Esophagus muscularis mucosa (tissue), 3 donors: ENCODE measurements at regions not wholly inside any gene's neighbourhood (a gene's known extent, or its start where the extent isn't known, plus 50 kb on each side); places are given as distances from the start of the nearest gene placed in this dataset.

Source experiments
- POLR2AphosphoS5 ChIP-seq, 2 donors: sonication (generic); formaldehyde crosslinking; IDR thresholded peaks; one replicate each; pipeline ENCODE4 v1.6.1; 2017; ENCODE audit warnings: antibody characterized with exemption in 2 of 2
- TF ChIP-seq, protein P1 (sequence below), 3 experiments: fragments of 200-600 bp in 2 of 3; fragments of 450-650 bp in 1 of 3; sonication (generic) in 2 of 3; IDR thresholded peaks; one replicate each; pipeline ENCODE4 v1.5.1; 2017 to 2019; ENCODE audit warnings: antibody characterized with exemption in 3 of 3, mild to moderate bottlenecking in 2 of 3, moderate library complexity in 1 of 3

DNA sequence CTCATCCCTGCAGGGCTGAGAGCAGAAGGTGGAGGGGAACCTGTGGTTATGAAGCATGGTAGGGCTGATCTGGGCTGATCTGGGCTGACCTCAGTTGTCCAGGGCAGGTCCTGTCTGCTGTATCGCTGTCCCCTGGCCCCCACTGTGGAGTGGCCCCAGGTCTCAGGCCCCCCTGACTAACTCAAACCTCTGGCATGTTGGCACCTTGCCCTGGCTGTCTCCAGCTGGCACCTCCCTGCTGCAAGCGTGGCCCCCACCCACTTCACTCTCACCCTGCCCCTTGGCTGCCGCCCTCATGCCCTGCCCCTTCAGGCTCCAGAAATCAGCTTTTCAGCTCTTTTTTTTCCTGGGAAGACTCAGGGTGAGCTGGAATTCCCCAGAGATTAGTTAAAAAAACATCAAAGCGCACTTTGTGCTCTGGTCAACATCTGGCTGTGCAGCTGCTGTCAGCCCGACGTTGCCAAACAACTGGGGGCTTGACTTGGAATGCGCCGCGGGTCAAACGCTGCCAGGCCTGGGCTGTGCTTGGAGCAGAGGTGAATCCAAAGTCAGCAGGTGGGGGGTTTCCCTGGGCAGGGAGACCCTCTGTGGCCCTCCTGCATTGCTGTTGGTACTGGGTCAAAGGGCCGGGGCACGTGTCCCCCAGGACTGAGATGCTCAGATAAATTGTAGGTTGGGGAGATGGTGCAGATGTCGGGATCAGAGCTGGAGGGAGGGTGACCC is 173.8 kb upstream of the HDAC4 start:
- TF ChIP-seq, protein P1, sequence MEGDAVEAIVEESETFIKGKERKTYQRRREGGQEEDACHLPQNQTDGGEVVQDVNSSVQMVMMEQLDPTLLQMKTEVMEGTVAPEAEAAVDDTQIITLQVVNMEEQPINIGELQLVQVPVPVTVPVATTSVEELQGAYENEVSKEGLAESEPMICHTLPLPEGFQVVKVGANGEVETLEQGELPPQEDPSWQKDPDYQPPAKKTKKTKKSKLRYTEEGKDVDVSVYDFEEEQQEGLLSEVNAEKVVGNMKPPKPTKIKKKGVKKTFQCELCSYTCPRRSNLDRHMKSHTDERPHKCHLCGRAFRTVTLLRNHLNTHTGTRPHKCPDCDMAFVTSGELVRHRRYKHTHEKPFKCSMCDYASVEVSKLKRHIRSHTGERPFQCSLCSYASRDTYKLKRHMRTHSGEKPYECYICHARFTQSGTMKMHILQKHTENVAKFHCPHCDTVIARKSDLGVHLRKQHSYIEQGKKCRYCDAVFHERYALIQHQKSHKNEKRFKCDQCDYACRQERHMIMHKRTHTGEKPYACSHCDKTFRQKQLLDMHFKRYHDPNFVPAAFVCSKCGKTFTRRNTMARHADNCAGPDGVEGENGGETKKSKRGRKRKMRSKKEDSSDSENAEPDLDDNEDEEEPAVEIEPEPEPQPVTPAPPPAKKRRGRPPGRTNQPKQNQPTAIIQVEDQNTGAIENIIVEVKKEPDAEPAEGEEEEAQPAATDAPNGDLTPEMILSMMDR (IDR thresholded peaks at IDR 0.05): no peak
- TF ChIP-seq POLR2AphosphoS5 (IDR thresholded peaks at IDR 0.05): no peak
